Neural progenitor cell (in vitro differentiated cells): ENCODE measurements at regions not wholly inside any gene's neighbourhood (a gene's known extent, or its start where the extent isn't known, plus 50 kb on each side); places are given as distances from the start of the nearest gene placed in this dataset.

Experiments
- EZH2 ChIP-seq: fragments of 200-600 bp; sonication (generic); IDR thresholded peaks from 2 replicates; pipeline ENCODE4 v1.6.1; 2017; ENCODE audit warnings: antibody characterized with exemption, mild to moderate bottlenecking, moderate library complexity
- EZH2phosphoT487 ChIP-seq: fragments of 200-600 bp; sonication (generic); IDR thresholded peaks from 2 replicates; pipeline ENCODE4 v1.6.1; 2017; ENCODE audit warnings: antibody characterized with exemption
- TF ChIP-seq, protein P1 (sequence below): fragments of 200-600 bp; sonication (generic); IDR thresholded peaks from 2 replicates; pipeline ENCODE4 v1.5.1; 2017; ENCODE audit warnings: antibody characterized with exemption, mild to moderate bottlenecking

- TF ChIP-seq, protein P1, sequence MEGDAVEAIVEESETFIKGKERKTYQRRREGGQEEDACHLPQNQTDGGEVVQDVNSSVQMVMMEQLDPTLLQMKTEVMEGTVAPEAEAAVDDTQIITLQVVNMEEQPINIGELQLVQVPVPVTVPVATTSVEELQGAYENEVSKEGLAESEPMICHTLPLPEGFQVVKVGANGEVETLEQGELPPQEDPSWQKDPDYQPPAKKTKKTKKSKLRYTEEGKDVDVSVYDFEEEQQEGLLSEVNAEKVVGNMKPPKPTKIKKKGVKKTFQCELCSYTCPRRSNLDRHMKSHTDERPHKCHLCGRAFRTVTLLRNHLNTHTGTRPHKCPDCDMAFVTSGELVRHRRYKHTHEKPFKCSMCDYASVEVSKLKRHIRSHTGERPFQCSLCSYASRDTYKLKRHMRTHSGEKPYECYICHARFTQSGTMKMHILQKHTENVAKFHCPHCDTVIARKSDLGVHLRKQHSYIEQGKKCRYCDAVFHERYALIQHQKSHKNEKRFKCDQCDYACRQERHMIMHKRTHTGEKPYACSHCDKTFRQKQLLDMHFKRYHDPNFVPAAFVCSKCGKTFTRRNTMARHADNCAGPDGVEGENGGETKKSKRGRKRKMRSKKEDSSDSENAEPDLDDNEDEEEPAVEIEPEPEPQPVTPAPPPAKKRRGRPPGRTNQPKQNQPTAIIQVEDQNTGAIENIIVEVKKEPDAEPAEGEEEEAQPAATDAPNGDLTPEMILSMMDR: no peak
- TF ChIP-seq EZH2 (no peak), EZH2phosphoT487 (no peak)
Observed at GRCh38 chr6:53987522-53987888, 123.7 kb upstream of the MLIP start.
